HG03354 (cell line): ENCODE measurements at regions not wholly inside any gene's neighbourhood (a gene's known extent, or its start where the extent isn't known, plus 50 kb on each side); places are given as distances from the start of the nearest gene placed in this dataset.
A peak's percentile ranks its signal among the peaks of the same experiment; 100 is the strongest.
"Not testable (repeated sequence)": the region's sequence is repeated elsewhere in the genome, so short reads cannot be mapped to it uniquely, and the experiment has no call there.

Experiments
- ATAC-seq: cut with Tn5 transposase; IDR thresholded peaks from one replicate; pipeline ENCODE4 v1.9.1; 2021; ENCODE audit warnings: mild to moderate bottlenecking; ENCODE audit not compliant: unreplicated experiment, poor library complexity, severe bottlenecking

DNA sequence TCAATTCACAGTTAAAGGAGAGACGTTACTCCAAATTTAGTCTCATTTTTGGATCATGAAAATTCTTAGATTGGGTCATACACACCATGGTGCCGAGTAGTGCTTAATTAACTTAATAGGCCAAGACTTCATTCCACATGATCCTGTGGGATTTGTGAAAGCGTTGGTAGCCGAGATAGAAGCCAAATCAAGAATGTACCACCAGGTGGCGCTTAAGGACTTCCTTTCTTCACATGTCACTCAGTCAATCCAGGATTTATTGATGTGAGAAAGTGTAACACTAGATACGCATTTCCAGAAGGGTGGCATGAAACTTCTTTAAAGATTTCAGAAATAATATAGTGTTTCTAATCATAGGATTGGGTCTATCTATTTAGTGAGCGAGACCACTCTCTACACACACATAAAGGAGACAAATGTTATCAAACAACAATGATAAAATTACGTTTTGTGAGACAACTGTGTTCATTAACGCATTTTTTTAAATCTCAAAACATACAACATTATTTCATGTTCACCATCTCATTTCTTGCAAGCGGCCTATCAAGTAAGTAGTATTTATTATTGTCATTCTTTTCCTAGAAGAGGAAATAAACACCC, 436.1 kb downstream of the CHL1 start:
- peak; percentile 84 for ATAC-seq

DNA sequence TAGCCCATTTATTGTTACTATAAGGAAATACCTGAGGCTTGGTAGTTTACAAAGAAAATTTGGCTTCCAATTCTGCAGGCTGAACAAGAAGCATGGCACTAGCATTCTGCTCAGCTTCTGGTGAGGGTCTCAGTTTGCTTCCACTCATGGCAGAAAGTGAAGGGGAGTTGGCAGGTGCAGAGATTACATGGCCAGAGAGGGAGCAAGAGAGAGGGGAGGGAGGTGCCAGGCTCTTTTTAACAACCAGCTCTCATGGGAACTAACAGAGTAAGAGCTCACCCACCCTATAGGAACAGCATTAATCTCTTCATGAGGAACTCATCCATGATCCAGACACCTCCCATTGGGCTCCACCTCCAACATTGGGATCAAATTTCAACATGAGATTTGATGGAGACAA, 437.9 kb downstream of the CHL1 start:
- ATAC-seq: no peak

DNA sequence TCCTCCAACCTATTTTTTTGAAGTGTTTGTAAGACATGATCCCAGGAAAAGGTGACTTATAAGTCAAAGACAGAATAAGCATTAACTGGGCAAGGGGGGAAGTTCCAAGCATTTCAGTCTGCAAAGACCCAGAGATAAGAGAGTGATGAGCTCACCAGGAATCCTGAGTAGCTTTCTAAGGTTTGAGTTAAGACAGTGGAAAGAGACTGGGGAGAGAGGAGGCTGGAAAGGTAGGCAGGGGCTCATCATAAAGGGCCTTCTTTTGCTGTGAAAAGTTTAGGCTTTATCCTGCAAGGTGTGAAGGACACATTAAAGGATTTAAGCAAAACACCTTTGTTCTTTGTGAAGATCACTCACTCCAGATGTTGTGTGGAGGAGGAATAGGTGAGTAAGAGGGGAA, 438.8 kb downstream of the CHL1 start:
- ATAC-seq: no peak

GRCh38 chr3:643376-643775, 446.8 kb downstream of the CHL1 start:
- ATAC-seq: no peak

DNA sequence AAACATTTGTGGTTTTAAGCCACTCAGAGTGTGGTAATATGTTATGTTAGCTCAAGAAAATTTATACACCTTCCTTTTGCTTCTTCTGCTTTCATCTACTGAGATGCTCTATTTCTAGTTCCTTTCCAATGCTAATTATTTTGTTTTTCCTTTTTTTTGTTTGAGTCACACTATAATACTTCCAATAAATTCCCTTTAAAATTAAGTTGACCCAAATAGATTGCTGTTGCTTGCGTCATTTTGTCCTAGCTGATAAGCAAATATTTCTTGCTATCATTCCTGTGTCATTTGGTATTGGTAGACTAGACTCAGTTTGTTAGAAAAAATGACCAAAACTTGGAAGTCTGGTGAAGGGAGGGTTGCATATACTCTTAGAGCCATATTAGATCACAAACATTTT, 437.0 kb upstream of the CNTN6 start:
- ATAC-seq: no peak

DNA sequence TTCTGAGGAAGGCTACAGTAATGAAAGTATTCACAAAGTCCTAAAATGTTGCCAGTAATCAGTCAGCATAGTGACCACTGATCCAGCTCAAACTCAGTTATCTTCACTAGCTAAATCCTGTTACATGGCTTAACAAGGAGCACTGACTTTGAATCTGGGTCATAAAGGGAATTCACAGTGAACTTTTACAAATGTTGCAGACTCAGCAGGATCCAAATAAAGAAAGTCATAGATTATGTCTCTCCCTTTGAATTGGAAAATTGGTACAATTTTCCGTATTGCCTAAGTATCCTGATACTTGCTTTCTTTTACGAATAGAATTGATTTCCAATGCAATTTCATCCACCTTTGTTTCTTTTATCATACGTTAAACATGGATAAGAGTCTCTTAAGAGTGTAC, 431.5 kb upstream of the CNTN6 start:
- no peak for ATAC-seq

DNA sequence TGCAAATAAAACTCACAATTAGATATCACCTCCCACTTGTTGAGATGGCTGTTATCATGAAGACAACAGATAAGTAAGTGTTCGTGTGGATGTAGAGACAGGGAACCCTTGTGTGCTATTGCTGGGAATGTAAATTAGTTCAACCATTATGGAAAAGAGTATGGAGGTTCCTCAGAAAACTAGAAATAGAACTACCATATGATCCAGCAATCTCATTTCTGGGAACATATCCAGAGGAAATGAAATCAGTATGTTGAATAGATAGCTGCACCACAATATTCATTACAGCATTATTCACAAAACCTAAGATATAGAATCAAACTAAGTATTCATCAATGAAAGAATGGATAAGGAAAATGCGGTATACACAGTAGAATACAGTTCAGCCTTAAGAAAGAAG, 418.7 kb upstream of the CNTN6 start:
- no peak for ATAC-seq

DNA sequence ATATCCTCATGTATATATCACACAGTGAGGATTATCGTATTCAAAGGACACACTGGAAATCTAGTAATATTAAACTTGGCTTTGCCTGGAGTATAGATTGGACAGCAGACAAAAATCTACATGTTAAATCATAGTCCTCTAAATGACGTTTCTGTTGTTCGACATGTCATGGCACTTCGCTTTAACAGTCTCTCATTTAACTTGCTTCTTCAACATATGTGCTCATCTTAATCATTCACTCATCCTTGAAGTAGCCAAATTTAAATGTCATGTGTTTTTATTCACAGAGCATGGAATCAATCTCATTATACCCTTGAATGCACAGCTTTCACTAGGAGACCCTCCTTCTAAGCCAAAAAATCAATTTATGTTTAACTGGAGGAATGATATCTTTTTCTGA, 417.0 kb upstream of the CNTN6 start:
- no peak for ATAC-seq

DNA sequence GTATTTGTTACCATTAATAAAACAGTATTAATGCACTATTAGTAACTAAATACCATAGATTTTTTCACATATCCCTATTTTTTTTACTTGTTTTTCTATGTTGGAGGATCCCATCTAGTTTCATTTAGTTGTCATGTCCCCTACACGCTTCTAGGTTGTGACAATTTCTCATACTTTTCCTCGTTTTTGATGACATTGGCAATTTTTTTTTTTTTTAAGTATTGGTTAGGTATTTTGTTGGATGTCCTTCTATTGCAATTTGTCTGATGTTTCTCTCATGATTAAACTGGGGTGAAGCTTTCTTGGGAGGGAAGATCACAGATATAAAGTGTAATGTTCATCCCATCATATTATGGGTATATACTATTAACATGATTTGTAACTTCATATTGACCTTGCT, 409.1 kb upstream of the CNTN6 start:
- no peak for ATAC-seq

DNA sequence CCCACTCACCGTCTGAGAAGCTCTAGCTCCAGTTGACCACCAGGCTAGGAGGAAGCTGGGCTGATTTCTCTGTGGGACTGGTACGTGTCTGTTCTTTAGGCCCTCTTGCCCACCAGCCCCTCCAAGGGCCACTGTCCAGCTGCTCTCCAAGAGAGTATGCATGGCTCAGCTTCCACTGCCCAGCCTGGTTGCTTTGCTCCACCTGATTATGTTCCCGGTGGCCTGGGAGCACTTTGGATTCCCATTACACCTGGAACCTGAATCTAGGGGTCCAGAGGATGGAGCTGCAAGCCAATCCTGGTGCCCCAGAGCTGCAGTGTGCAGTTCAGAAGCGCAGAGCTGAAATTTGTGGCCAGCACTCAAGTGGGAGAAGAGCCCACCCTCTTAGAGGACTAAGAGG, 402.1 kb upstream of the CNTN6 start:
- ATAC-seq: no peak

- no peak for ATAC-seq
Observed at GRCh38 chr3:700514-700913, 392.3 kb upstream of the CNTN6 start.

DNA sequence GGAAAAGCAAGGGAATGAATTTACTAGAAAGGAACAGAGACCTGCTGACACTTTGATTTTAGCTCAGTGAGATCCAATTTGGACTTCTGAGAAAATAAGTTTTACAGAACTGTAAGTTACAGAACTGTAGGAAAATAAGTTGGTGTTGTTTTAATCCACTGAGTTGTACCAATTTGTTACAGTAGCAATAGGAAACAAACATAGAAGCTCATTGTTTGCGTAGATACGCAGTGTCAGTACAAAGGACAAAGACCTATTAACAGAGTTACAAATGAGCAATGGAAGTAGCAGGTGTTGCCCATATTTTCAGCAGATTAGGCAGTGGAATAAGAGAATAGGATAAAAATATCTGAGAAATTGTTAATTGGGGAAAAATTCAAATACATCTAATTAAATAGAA, 385.8 kb upstream of the CNTN6 start:
- no peak for ATAC-seq

DNA sequence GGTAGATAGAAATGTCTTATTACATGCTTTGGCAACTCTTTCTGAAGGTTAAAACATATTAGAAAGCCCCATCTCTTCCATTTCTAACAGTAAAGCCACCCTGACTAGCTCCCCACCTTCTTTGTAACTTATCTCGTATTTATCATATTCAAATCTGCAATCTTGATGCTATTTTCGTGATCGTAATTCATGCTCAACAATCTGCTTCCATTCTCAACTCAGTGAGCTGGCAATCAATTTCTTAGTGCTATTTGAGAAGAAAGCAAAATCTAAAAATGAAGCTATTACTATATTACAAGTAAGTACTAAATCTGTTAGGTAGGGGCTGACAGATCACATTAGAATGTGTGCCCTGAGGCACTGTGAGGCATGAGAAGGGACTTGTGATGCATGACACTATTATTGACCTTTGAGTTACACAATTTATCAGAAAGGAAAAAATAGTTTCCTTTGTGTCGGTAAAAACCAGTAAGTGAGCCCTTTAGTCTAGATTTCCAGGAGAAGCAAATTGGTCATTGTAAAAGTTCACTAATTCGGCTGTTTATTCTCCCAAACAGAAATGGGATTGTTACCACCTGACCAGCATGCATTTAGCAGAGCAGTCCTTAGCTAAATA, 379.7 kb upstream of the CNTN6 start:
- ATAC-seq: no peak

GRCh38 chr3:713947-714620, 378.7 kb upstream of the CNTN6 start:
- ATAC-seq: no peak

- ATAC-seq: no peak
Observed at GRCh38 chr3:721086-721485, 371.7 kb upstream of the CNTN6 start.

GRCh38 chr3:732326-732928, 360.4 kb upstream of the CNTN6 start:
- no peak for ATAC-seq

GRCh38 chr3:733313-733712, 359.5 kb upstream of the CNTN6 start:
- no peak for ATAC-seq

GRCh38 chr3:757711-758110, 335.1 kb upstream of the CNTN6 start:
- no peak for ATAC-seq

DNA sequence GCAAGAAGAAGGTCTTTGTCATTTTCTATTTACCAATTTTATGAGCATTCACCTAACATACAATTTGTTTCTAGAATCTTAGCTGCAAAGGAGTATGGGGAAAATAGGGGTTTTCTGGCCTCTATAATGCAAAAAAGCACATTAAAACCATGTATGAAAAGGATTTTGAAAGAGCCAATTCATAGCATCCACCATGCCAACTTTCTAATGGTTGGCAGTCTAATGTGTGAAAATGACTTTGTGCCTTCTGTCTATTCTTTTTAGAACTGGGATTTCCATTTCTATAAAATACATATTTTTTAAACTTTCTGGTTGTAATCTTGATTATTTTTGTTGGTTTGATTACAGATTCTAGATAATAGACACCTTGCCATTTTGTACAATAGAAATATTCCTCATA, 333.7 kb upstream of the CNTN6 start:
- no peak for ATAC-seq

- ATAC-seq: not testable (repeated sequence)
Observed at GRCh38 chr3:773433-773832, 319.4 kb upstream of the CNTN6 start.
